H54 (cell line): ENCODE measurements at regions not wholly inside any gene's neighbourhood (a gene's known extent, or its start where the extent isn't known, plus 50 kb on each side); places are given as distances from the start of the nearest gene placed in this dataset.
"Not testable (repeated sequence)": the region's sequence is repeated elsewhere in the genome, so short reads cannot be mapped to it uniquely, and the experiment has no call there.

Experiments
- DNase-seq: peaks from one replicate; pipeline ENCODE4 v3.0.0; 2011; ENCODE audit warnings: low spot score, mixed read lengths; ENCODE audit not compliant: insufficient read length
- FAIRE-seq: peaks from 3 replicates; lab custom pipeline; 2011; peaks lifted over from hg19 to GRCh38; lab: Jason Lieb, UNC
- POLR2A ChIP-seq: IDR thresholded peaks from 2 replicates; pipeline ENCODE4 v1.6.1; 2011; ENCODE audit warnings: low read depth, mild to moderate bottlenecking, low read length

- TF ChIP-seq POLR2A, result no peak
- DNase-seq (no peak), FAIRE-seq (no peak)
These were observed 496.0 kb downstream of the CDH8 start for GRCh38 chr16:61540216-61540615.

- no peak for TF ChIP-seq POLR2A
- no peak for DNase-seq
- FAIRE-seq, result no peak
These were observed 505.5 kb downstream of the CDH8 start for GRCh38 chr16:61530697-61531096.

DNA sequence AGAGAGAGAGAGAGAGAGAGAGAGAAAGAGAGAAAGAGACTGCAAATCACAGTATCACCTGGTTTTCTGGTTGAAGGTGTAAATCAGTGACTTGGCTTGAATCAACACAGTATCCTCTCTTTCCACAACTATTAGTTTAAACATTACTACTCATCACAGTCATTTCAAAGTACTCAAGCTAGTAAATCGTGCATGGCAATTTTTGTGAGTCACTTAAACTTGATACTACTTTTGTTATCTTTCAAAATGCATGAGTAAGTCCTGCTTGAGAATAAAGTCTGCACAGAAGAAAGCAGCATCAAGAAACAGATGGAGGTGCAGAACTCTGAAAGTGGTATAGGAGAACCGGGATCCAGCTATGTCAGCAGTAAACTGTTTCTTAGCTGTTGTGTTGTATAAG, 535.4 kb downstream of the CDH8 start:
- FAIRE-seq, result no peak
- no peak for DNase-seq
- no peak for TF ChIP-seq POLR2A

DNA sequence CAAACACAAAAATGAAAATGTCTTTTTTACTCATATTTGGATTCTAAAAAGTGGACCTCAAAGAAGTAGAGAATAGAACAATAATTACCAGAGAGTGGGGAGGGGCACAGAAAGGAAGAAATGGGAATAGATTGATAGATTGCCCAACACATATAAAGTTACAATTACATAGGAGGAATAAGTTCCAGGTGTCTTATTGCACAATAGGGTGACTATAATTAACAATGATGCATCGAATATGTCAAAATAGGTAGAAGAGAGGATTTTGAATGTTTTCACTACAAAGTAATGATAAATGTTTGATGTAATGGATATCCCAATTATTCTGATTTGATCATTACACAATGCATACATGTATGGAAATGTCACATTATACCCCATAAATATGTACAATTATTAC, 556.0 kb downstream of the CDH8 start:
- no peak for FAIRE-seq
- TF ChIP-seq POLR2A, result no peak
- no peak for DNase-seq

GRCh38 chr16:61471737-61472136, 564.5 kb downstream of the CDH8 start:
- TF ChIP-seq POLR2A, result no peak
- DNase-seq (no peak), FAIRE-seq (no peak)

GRCh38 chr16:61471023-61471422, 565.2 kb downstream of the CDH8 start:
- DNase-seq (no peak), FAIRE-seq (no peak)

DNA sequence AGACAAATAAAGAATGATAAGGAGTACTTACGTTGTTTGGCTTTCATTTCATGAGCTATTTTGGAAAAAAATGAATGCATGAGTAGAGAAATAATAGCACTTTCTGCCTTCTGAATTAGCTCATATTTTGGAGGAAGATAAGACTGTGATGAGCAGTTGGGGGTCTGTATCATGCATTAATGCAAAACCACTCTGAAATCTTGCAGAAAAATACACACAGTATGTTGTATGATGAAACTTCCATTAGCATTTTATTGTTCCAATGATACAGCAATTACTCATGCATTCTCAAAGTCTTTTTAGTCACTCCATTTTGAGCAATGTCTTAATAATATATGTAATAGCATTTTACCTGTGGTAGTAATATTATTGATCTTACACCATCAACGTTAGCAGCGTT, 571.0 kb downstream of the CDH8 start:
- DNase-seq (no peak), FAIRE-seq (no peak)
- TF ChIP-seq POLR2A, result no peak

More at GRCh38 chr16:61471023-61471422, 565.2 kb downstream of the CDH8 start:
- no peak for TF ChIP-seq POLR2A

GRCh38 chr16:61460020-61460419, 576.2 kb downstream of the CDH8 start:
- no peak for DNase-seq
- no peak for FAIRE-seq
- no peak for TF ChIP-seq POLR2A

DNA sequence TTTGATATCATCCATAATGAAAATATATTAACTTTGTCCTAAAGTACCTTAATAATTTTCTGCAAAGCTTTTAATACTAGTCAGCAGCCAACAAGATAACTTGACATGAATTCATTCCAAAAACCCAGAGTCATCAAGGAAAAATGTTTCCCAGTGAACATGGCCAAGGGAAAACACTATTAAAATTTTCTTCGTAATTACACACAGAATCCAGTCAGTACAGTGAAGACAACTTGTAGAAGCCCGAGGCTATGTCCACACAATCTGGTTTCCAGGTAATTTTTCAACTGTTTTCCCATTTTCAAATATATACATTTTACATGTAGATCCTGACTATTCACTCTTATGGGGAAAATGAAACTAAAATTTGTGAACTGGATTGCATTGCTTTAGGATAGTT, 600.9 kb downstream of the CDH8 start:
- no peak for TF ChIP-seq POLR2A
- FAIRE-seq (no peak), DNase-seq (no peak)

DNA sequence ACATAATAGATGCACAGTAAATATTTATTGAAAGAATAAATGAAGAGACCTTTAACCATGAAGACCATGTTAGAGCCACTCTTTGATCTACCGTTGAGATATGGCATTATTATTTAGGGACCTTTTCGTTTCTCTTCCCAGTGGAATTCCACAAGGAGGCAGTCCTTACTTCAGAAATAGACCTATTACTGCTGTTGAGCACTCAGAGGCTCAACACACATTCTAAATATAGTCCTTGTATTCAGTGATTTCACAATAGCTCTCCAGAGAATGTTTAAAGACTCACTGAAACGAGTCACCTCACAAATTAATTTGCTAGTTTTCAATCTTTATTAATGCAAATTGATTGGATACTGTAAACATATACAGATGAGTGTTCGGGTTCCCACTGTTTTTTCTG, 603.8 kb downstream of the CDH8 start:
- DNase-seq, result no peak
- FAIRE-seq, result no peak
- no peak for TF ChIP-seq POLR2A

DNA sequence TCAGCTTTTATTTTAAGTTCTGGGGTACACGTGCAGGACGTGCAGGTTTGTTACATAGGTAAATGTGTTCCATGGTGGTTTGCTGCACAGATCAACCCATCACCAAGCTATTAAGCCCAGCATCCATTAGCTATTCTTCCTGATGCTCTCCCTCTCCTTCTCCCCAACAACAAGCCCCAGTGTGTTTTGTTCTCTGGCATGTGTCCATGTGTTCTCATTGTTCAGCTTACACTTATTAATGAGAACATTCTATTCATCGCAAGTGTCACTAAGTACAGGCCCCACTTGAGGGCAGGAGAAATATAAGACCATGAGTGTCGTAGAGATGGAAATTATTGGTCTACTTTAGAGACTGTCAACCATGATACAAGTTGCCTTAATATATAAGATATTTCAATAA, 615.1 kb downstream of the CDH8 start:
- DNase-seq (no peak), FAIRE-seq (no peak)
- TF ChIP-seq POLR2A, result no peak

GRCh38 chr16:61419791-61420190, 616.4 kb downstream of the CDH8 start:
- DNase-seq (no peak), FAIRE-seq (no peak)

DNA sequence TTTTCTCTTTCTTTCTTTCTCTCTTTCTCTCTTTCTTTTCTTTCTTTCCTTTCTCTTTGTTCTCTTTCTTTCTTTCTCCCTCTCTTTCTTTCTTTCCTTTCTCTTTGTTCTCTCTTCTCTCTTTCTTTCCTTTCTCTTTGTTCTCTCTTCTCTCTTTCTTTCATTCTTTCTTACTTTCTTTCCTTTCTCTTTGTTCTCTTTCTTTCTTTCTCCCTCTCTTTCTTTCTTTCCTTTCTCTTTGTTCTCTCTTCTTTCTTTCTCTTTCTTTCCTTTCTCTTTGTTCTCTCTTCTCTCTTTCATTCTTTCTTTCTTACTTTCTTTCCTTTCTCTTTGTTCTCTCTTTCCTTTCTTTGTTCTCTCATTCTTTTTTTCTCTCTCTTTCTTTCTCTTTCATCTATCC, 617.4 kb downstream of the CDH8 start:
- not testable (repeated sequence) for DNase-seq, FAIRE-seq

More at GRCh38 chr16:61419791-61420190, 616.4 kb downstream of the CDH8 start:
- no peak for TF ChIP-seq POLR2A

DNA sequence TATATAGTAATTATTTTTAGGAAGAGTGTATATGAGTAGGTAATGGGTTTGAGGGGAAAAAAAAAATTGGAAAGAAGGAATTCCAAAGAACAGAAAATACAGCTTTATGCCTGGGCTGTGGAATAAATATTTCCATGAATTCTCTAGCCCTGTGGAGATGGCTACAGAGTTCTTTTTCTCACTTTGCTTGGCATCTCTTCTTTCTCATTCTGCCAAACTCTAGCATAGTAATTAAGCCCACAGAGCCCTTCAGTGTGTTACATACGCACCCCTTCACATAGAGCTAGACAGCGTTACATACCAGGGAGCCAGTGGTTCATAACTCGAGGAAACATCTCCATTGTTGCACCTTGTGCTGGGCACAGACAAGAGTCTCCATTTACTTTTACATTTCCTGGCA, 621.1 kb downstream of the CDH8 start:
- no peak for DNase-seq
- FAIRE-seq, result no peak
- no peak for TF ChIP-seq POLR2A

DNA sequence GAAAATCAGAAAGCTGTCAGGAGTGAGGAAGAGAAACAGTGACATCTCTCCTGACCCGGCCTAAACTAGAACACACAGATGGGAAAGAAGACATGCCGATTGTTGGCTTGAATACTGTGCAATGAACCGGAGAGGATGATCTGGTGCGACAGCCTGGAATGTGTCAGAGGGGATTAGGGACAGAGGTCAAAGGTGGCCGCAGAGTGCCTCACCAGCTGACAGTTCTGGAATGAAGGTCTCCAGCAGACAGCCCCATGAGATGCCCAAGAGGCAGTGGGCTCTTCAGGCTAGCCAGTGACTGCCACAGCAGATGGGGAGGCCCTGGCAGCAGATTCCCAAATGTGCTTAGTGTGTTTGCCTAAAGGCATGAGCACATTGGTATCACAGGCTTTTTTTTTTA, 623.2 kb downstream of the CDH8 start:
- TF ChIP-seq POLR2A, result no peak
- FAIRE-seq, result no peak
- no peak for DNase-seq

DNA sequence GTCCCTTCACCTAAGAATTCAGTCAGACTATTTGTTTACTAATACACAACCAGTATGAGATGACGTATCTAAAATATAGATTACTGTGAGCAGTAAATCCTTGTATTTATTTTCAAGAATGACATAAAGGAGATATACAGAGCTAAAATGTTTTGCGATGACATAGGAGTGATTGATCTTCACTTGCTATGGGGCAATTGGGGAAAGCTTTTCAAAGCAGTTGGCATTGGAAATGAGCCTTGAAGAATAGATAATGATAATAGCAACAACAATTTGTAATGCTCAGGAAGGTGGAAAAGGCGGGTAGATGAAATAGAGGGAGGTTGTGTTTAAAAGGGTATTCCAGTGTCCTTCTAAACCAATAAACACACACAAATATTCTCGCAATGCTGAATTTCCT, 623.7 kb downstream of the CDH8 start:
- FAIRE-seq, result no peak
- no peak for DNase-seq
- TF ChIP-seq POLR2A, result no peak

DNA sequence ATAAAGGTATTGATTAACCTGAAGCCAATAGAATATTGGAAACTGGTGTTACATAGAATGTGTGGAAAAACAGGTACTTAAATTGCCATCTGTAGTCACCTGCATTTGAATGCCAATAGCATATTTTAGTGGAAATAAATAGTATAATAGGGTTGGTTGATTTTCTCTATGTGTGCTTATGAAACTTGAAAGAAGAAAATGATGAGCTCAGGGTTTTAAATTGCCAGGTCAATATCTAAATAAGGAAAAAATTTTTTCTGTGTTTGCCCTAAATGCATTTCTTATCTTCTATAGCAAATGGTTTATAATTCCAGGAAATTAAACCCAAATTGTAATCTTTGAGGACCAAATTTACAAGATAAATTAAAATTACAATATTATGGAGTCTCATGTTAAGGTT, 626.6 kb downstream of the CDH8 start:
- TF ChIP-seq POLR2A, result no peak
- DNase-seq (no peak), FAIRE-seq (no peak)
